BJ (cell line): ENCODE measurements at regions not wholly inside any gene's neighbourhood (a gene's known extent, or its start where the extent isn't known, plus 50 kb on each side); places are given as distances from the start of the nearest gene placed in this dataset.

Experiments
- CTCF ChIA-PET: fragments of 350-600 bp; formaldehyde crosslinking; extraction: SDS; loops from one replicate; lab custom pipeline; 2021; ENCODE audit warnings: antibody characterized with exemption, inconsistent platforms; lab: Yijun Ruan, JAX
- POLR2A ChIA-PET: fragments of 300-600 bp; sonication (Branson Sonifier 250); formaldehyde crosslinking; extraction: SDS; loops from one replicate; lab custom pipeline; 2021; ENCODE audit warnings: antibody characterized with exemption; lab: Charles Lee
- DNase-seq: peaks from one replicate; pipeline ENCODE4 v3.0.0-alpha.2; 2011; ENCODE audit warnings: low read depth
- H3K27me3 ChIP-seq: 2 replicates; pipeline ENCODE4 v1.6.0; 2011; ENCODE audit warnings: low read length; ENCODE audit not compliant: control insufficient read depth, insufficient read depth
- H3K36me3 ChIP-seq: 2 replicates; pipeline ENCODE4 v1.5.1; 2011; ENCODE audit warnings: low read length; ENCODE audit not compliant: control insufficient read depth, insufficient read depth
- H3K4me3 ChIP-seq: 2 replicates; pipeline ENCODE4 v1.5.1; 2011; ENCODE audit warnings: low read depth, mild to moderate bottlenecking, control low read depth, low read length
- CTCF ChIP-seq: IDR thresholded peaks from 2 replicates; pipeline ENCODE4 v1.5.1; 2011; ENCODE audit warnings: low read depth, mild to moderate bottlenecking, control low read depth, inconsistent platforms, low read length, moderate library complexity; ENCODE audit not compliant: insufficient read depth

- Histone ChIP-seq H3K27me3 (no peaks in the 10 kb centered on the region), H3K36me3 (no peaks in the 10 kb centered on the region), H3K4me3 (no peak overlapping the region)
- no peak for TF ChIP-seq CTCF
- no peak for DNase-seq
- ChIA-PET POLR2A (no interaction called here), CTCF (no interaction called here)
These were observed 72.4 kb downstream of the ZNF281 start for GRCh38 chr1:200337410-200337809.

GRCh38 chr1:200336901-200337391 lies 72.9 kb downstream of the ZNF281 start:
- Histone ChIP-seq H3K4me3 (no peak overlapping the region), H3K36me3 (no peaks in the 10 kb centered on the region), H3K27me3 (no peaks in the 10 kb centered on the region)
- no peak for TF ChIP-seq CTCF
- POLR2A ChIA-PET, result no interaction called here
- no peak for DNase-seq
- CTCF ChIA-PET, result no interaction called here

GRCh38 chr1:200336101-200336845 lies 73.6 kb downstream of the ZNF281 start:
- Histone ChIP-seq H3K4me3 (no peak overlapping the region), H3K27me3 (no peaks in the 10 kb centered on the region), H3K36me3 (no peaks in the 10 kb centered on the region)
- no peak for TF ChIP-seq CTCF
- no peak for DNase-seq
- CTCF ChIA-PET, result no interaction called here
- POLR2A ChIA-PET, result interaction anchor here (0.7 kb wide), 1 partner anchor 17 kb away, joined by 3 read pairs; no protein-coding TSS in a partner anchor

- no peaks in the 10 kb centered on the region for H3K36me3 ChIP-seq
- ChIA-PET CTCF (no interaction called here), POLR2A (no interaction called here)
- no peak for TF ChIP-seq CTCF
- H3K4me3 ChIP-seq, result no peak overlapping the region
- no peaks in the 10 kb centered on the region for H3K27me3 ChIP-seq
- no peak for DNase-seq
These were observed 75.1 kb downstream of the ZNF281 start for GRCh38 chr1:200334661-200335256.

- no peak overlapping the region for H3K4me3 ChIP-seq
- no peak for DNase-seq
- POLR2A ChIA-PET, result no interaction called here
- no peak for TF ChIP-seq CTCF
- H3K36me3 ChIP-seq, result no peaks in the 10 kb centered on the region
- CTCF ChIA-PET, result interaction anchor here (1.3 to 2.0 kb wide), 3 partner anchors 19 to 155 kb away, joined by 3 to 4 read pairs (median 4); no protein-coding TSS in a partner anchor
- H3K27me3 ChIP-seq, result no peaks in the 10 kb centered on the region
These were observed 76.5 kb downstream of the ZNF281 start for GRCh38 chr1:200333329-200333728.
